PC-3 (cell line): ENCODE measurements at regions not wholly inside any gene's neighbourhood (a gene's known extent, or its start where the extent isn't known, plus 50 kb on each side); places are given as distances from the start of the nearest gene placed in this dataset.

Experiments used
- EZH2 ChIP-seq: fragments of 300-600 bp; sonication (generic); IDR thresholded peaks from one replicate; pipeline ENCODE4 v1.6.1; 2017; ENCODE audit warnings: antibody characterized with exemption, mild to moderate bottlenecking, low read length; ENCODE audit not compliant: unreplicated experiment
- EZH2phosphoT487 ChIP-seq: fragments of 300-600 bp; sonication (generic); IDR thresholded peaks from 2 replicates; pipeline ENCODE4 v1.6.1; 2018; ENCODE audit warnings: mild to moderate bottlenecking, antibody characterized with exemption, low read length, borderline replicate concordance
- TF ChIP-seq, protein P1 (sequence below): fragments of 300-600 bp; sonication (generic); conservative IDR thresholded peaks from 2 replicates; pipeline ENCODE4 v1.5.1; 2017; ENCODE audit warnings: antibody characterized with exemption, low read depth, mild to moderate bottlenecking, low read length

- TF ChIP-seq, protein P1, sequence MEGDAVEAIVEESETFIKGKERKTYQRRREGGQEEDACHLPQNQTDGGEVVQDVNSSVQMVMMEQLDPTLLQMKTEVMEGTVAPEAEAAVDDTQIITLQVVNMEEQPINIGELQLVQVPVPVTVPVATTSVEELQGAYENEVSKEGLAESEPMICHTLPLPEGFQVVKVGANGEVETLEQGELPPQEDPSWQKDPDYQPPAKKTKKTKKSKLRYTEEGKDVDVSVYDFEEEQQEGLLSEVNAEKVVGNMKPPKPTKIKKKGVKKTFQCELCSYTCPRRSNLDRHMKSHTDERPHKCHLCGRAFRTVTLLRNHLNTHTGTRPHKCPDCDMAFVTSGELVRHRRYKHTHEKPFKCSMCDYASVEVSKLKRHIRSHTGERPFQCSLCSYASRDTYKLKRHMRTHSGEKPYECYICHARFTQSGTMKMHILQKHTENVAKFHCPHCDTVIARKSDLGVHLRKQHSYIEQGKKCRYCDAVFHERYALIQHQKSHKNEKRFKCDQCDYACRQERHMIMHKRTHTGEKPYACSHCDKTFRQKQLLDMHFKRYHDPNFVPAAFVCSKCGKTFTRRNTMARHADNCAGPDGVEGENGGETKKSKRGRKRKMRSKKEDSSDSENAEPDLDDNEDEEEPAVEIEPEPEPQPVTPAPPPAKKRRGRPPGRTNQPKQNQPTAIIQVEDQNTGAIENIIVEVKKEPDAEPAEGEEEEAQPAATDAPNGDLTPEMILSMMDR = no peak
- TF ChIP-seq EZH2 = no peak
- TF ChIP-seq EZH2phosphoT487 = no peak
These were observed 475.7 kb downstream of the PRKD1 start for GRCh38 chr14:29451941-29452340.
